Endothelial cell of umbilical vein (primary cell): ENCODE measurements at regions not wholly inside any gene's neighbourhood (a gene's known extent, or its start where the extent isn't known, plus 50 kb on each side); places are given as distances from the start of the nearest gene placed in this dataset.

Experiments used
- BruUV-seq: library from RNA; stranded (reverse); fragments of 400-500 nt; replicated peaks from 2 replicates; lab custom pipeline; 2021; lab: Mats Ljungman, UMichigan
- CTCF ChIA-PET: fragments of 300-600, 350-600 bp; sonication (Branson Sonifier 250); formaldehyde crosslinking; loops from one replicate; lab custom pipeline; 2021; ENCODE audit warnings: antibody characterized with exemption, inconsistent platforms; lab: Charles Lee
- POLR2A ChIA-PET: fragments of 300-600, 350-600 bp; sonication (Branson Sonifier 250); formaldehyde crosslinking; loops from one replicate; lab custom pipeline; 2021; ENCODE audit warnings: antibody characterized with exemption, inconsistent platforms; lab: Charles Lee
- DNase-seq: peaks from one replicate; pipeline ENCODE4 v3.0.0-alpha.2; 2011; ENCODE audit warnings: low read depth, low spot score
- FAIRE-seq: peaks from 2 replicates; lab custom pipeline; 2011; peaks lifted over from hg19 to GRCh38; lab: Jason Lieb, UNC
- H2AFZ ChIP-seq: 2 replicates; pipeline ENCODE4 v1.6.0; 2012; ENCODE audit warnings: low read depth, low read length, control low read depth, inconsistent platforms
- H3K27ac ChIP-seq: 2 replicates; pipeline ENCODE4 v1.5.1; 2011; ENCODE audit warnings: low read depth, mild to moderate bottlenecking, control low read depth, low read length, moderate library complexity; ENCODE audit not compliant: insufficient read depth
- H3K27me3 ChIP-seq, 2 experiments: 2 replicates each; pipeline versions ENCODE4 v1.6.0 to v1.6.1; 2011; ENCODE audit warnings: low read length in 2 of 2, mixed read lengths in 1 of 2; ENCODE audit not compliant: control insufficient read depth in 2 of 2, insufficient read depth in 2 of 2
- H3K36me3 ChIP-seq, 2 experiments: 2 replicates in 1 of 2; 3 replicates in 1 of 2; pipeline ENCODE4 v1.5.1; 2011; ENCODE audit warnings: low read length in 2 of 2, mild to moderate bottlenecking in 1 of 2, moderate library complexity in 1 of 2; ENCODE audit not compliant: control insufficient read depth in 2 of 2, insufficient read depth in 2 of 2; ENCODE audit errors: extremely low read depth in 1 of 2
- H3K4me1 ChIP-seq: 3 replicates; pipeline ENCODE4 v1.5.1; 2011; ENCODE audit warnings: mild to moderate bottlenecking, low read length; ENCODE audit not compliant: control insufficient read depth, insufficient read depth; ENCODE audit errors: extremely low read depth
- H3K4me2 ChIP-seq: 2 replicates; pipeline ENCODE4 v1.6.1; 2011; ENCODE audit warnings: low read length, control low read depth, mixed read lengths; ENCODE audit not compliant: insufficient read depth
- H3K4me3 ChIP-seq, 3 experiments: fragments of 200-600 bp in 1 of 3; sonication (generic), shearing (Covaris generic) in 1 of 3; replicated peaks in 1 of 3; 2 replicates each; pipeline ENCODE4 v1.5.1; 2011 to 2016; ENCODE audit warnings: control low read depth in 3 of 3, low read length in 3 of 3, mild to moderate bottlenecking in 2 of 3, inconsistent platforms in 1 of 3, low read depth in 1 of 3, moderate library complexity in 1 of 3; ENCODE audit not compliant: insufficient read depth in 1 of 3
- H3K79me2 ChIP-seq: 2 replicates; pipeline ENCODE4 v1.6.0; 2012; ENCODE audit warnings: low read length, inconsistent platforms; ENCODE audit not compliant: control insufficient read depth, insufficient read depth
- H3K9ac ChIP-seq: replicated peaks from 2 replicates; pipeline ENCODE3; 2011; ENCODE audit warnings: low read length, control low read depth; ENCODE audit not compliant: insufficient read depth; ENCODE audit errors: extremely low read depth
- H3K9me1 ChIP-seq: replicated peaks from 3 replicates; pipeline ENCODE4 v1.6.0; 2011; ENCODE audit warnings: mild to moderate bottlenecking, low read length; ENCODE audit not compliant: control insufficient read depth, insufficient read depth; ENCODE audit errors: extremely low read depth
- H3K9me3 ChIP-seq: replicated peaks from 2 replicates; pipeline ENCODE4 v1.5.1; 2012; ENCODE audit warnings: low read length, inconsistent platforms; ENCODE audit not compliant: control insufficient read depth, insufficient read depth
- H4K20me1 ChIP-seq: replicated peaks from 2 replicates; pipeline ENCODE3; 2011; ENCODE audit warnings: mild to moderate bottlenecking, low read length; ENCODE audit not compliant: control insufficient read depth, insufficient read depth; ENCODE audit errors: extremely low read depth
- CTCF ChIP-seq, 2 donors: IDR thresholded peaks; 1 replicate in 1 of 2; 2 replicates in 1 of 2; pipeline ENCODE4 v1.5.1; 2011; ENCODE audit warnings: low read length in 2 of 2, mild to moderate bottlenecking in 2 of 2, moderate library complexity in 2 of 2, control low read depth in 1 of 2, inconsistent platforms in 1 of 2, low read depth in 1 of 2; ENCODE audit not compliant: insufficient read depth in 1 of 2; ENCODE audit errors: extremely low read depth in 1 of 2
- EZH2 ChIP-seq: IDR thresholded peaks from 2 replicates; pipeline ENCODE4 v1.6.1; 2012; ENCODE audit warnings: borderline replicate concordance, low read depth, mild to moderate bottlenecking, moderate library complexity, low read length, inconsistent platforms; ENCODE audit not compliant: severe bottlenecking
- FOS ChIP-seq: IDR thresholded peaks from 2 replicates; pipeline ENCODE4 v1.6.1; 2011; ENCODE audit warnings: mild to moderate bottlenecking, low read length, moderate library complexity, borderline replicate concordance; ENCODE audit not compliant: insufficient read depth
- GATA2 ChIP-seq: IDR thresholded peaks from 2 replicates; pipeline ENCODE4 v1.7.0; 2011; ENCODE audit warnings: low read depth, mild to moderate bottlenecking, moderate library complexity, mixed read lengths, low read length; ENCODE audit not compliant: insufficient read length, insufficient read depth
- JUN ChIP-seq: IDR thresholded peaks from 2 replicates; pipeline ENCODE4 v1.6.1; 2011; ENCODE audit warnings: borderline replicate concordance, low read depth; ENCODE audit not compliant: insufficient read length, insufficient read depth
- MAX ChIP-seq: IDR thresholded peaks from 2 replicates; pipeline ENCODE4 v1.6.1; 2011; ENCODE audit not compliant: insufficient read depth, insufficient read length
- MYC ChIP-seq: IDR thresholded peaks from one replicate; pipeline ENCODE4 v1.6.1; 2011; ENCODE audit warnings: mild to moderate bottlenecking, low read depth, low read length
- POLR2A ChIP-seq: IDR thresholded peaks from 2 replicates; pipeline ENCODE4 v1.6.1; 2012; ENCODE audit warnings: low read depth, mild to moderate bottlenecking, control low read depth, low read length
- POLR2AphosphoS5 ChIP-seq: IDR thresholded peaks from 2 replicates; pipeline ENCODE4 v1.6.1; 2012; ENCODE audit warnings: low read depth, mild to moderate bottlenecking, control low read depth, low read length, moderate library complexity; ENCODE audit not compliant: insufficient read depth
- dilution Hi-C: fragments of 300-500 bp; cut with MboI; formaldehyde crosslinking; loops from one replicate; pipeline ENCODE4 v1.15.0; 2019; ENCODE audit warnings: low sequenced_read_pairs; ENCODE audit not compliant: extremely low pct_ligation_motif_present
- intact Hi-C: fragments of 100-400 bp; cut with micrococcal nuclease; formaldehyde crosslinking; loops from one replicate; pipeline ENCODE4 v1.10.0; 2022

GRCh38 chr10:28869606-28870201 is 192.4 kb downstream of the BAMBI start:
- Histone ChIP-seq H3K9me1 (no peaks in the 10 kb centered on the region), H3K9me3 (no peaks in the 10 kb centered on the region), H3K9ac (no peak overlapping the region), H3K27ac (no peak overlapping the region), H3K4me1 (no peaks in the 10 kb centered on the region), H2AFZ (no peak overlapping the region), H3K36me3 (no peaks in the 10 kb centered on the region), H3K4me2 (no peak overlapping the region), H3K4me3 (no peak overlapping the region), H4K20me1 (no peaks in the 10 kb centered on the region), H3K27me3 (peaks cover 0 to 8% of the 10 kb centered on the region in 2 experiments), H3K79me2 (no peaks in the 10 kb centered on the region)
- FAIRE-seq = no peak
- CTCF ChIA-PET = interaction anchor here (1.4 kb wide), 1 partner anchor 10 kb away, joined by 4 read pairs; no protein-coding TSS in a partner anchor
- TF ChIP-seq JUN (no peak), EZH2 (no peak), MYC (no peak), MAX (no peak), POLR2A (no peak), GATA2 (no peak), CTCF (IDR thresholded peaks at IDR 0.05; ENCODE audit: extremely low read depth in 1 of 2, insufficient read depth in 1 of 2, low read depth in 1 of 2, low read length in 2 of 2) (no peak), FOS (no peak), POLR2AphosphoS5 (no peak)
- intact Hi-C loops = no loop called here
- POLR2A ChIA-PET = no interaction called here
- no TSS peak for BruUV-seq
- no peak for DNase-seq
- dilution Hi-C loops = no loop called here
